OCI-LY1 (cell line): ENCODE measurements at regions not wholly inside any gene's neighbourhood (a gene's known extent, or its start where the extent isn't known, plus 50 kb on each side); places are given as distances from the start of the nearest gene placed in this dataset.

ENCODE experiments used
- H2AFZ ChIP-seq: fragments of 200-600 bp; sonication (generic), shearing (Covaris generic); 2 replicates; pipeline ENCODE4 v1.6.0; 2014; ENCODE audit warnings: antibody characterized with exemption, mild to moderate bottlenecking, low read length
- H3F3A ChIP-seq: fragments of 200-600 bp; sonication (generic), shearing (Covaris generic); 2 replicates; pipeline ENCODE4 v1.6.0; 2014; ENCODE audit warnings: mild to moderate bottlenecking, antibody characterized with exemption, low read length, moderate library complexity; ENCODE audit not compliant: insufficient read depth
- H3K27ac ChIP-seq: fragments of 200-600 bp; sonication (generic); 2 replicates; pipeline ENCODE4 v1.5.1; 2014; ENCODE audit warnings: low read length, mixed run types, mild to moderate bottlenecking, low read depth; ENCODE audit not compliant: poor library complexity, severe bottlenecking
- H3K27me3 ChIP-seq: fragments of 200-600 bp; sonication (generic); 2 replicates; pipeline ENCODE4 v1.6.0; 2014; ENCODE audit warnings: antibody characterized with exemption, mild to moderate bottlenecking, low read length, moderate library complexity; ENCODE audit not compliant: insufficient read depth
- H3K36me3 ChIP-seq: fragments of 200-600 bp; sonication (generic); 2 replicates; pipeline ENCODE4 v1.6.1; 2014; ENCODE audit warnings: mild to moderate bottlenecking, antibody characterized with exemption, low read length, moderate library complexity, mixed read lengths; ENCODE audit not compliant: insufficient read depth
- H3K4me1 ChIP-seq: fragments of 200-600 bp; sonication (generic); 2 replicates; pipeline ENCODE4 v1.5.1; 2014; ENCODE audit warnings: mild to moderate bottlenecking, low read length, moderate library complexity; ENCODE audit not compliant: insufficient read depth, severe bottlenecking
- H3K4me2 ChIP-seq: fragments of 200-600 bp; sonication (generic), shearing (Covaris generic); 2 replicates; pipeline ENCODE4 v1.6.1; 2014; ENCODE audit warnings: low read length
- H3K4me3 ChIP-seq: fragments of 200-600 bp; sonication (generic); 2 replicates; pipeline ENCODE4 v1.5.1; 2014; ENCODE audit warnings: low read length, low read depth, mild to moderate bottlenecking, mixed read lengths; ENCODE audit not compliant: poor library complexity, severe bottlenecking
- H3K79me2 ChIP-seq: fragments of 200-600 bp; shearing (Covaris generic); 2 replicates; pipeline ENCODE4 v1.6.1; 2016; ENCODE audit warnings: mixed run types, low read length, mixed read lengths; ENCODE audit not compliant: insufficient read depth
- H3K9ac ChIP-seq: fragments of 200-600 bp; sonication (generic), shearing (Covaris generic); 2 replicates; pipeline ENCODE4 v1.6.1; 2014; ENCODE audit warnings: mild to moderate bottlenecking, low read length, mixed read lengths
- H3K9me2 ChIP-seq: fragments of 200-600 bp; sonication (generic), shearing (Covaris generic); 2 replicates; pipeline ENCODE4 v1.6.1; 2014; ENCODE audit warnings: low read depth, mild to moderate bottlenecking, low read length, mixed read lengths
- H3K9me3 ChIP-seq: fragments of 200-600 bp; shearing (Covaris generic); 2 replicates; pipeline ENCODE4 v1.6.1; 2014; ENCODE audit warnings: low read length, mixed read lengths
- H4K20me1 ChIP-seq: fragments of 200-600 bp; sonication (generic), shearing (Covaris generic); 2 replicates; pipeline ENCODE4 v1.6.0; 2016; ENCODE audit warnings: mild to moderate bottlenecking, low read length; ENCODE audit not compliant: insufficient read depth
- EZH2 ChIP-seq: fragments of 200-600 bp; sonication (generic), shearing (Covaris generic); IDR thresholded peaks from 2 replicates; pipeline ENCODE4 v1.8.0; 2017; ENCODE audit warnings: borderline replicate concordance, mixed run types, mild to moderate bottlenecking, antibody characterized with exemption, low read length, moderate library complexity, mixed read lengths
- TF ChIP-seq, protein P1 (sequence below): fragments of 200-600 bp; sonication (generic), shearing (Covaris generic); IDR thresholded peaks from 2 replicates; pipeline ENCODE4 v1.5.1; 2017; ENCODE audit warnings: mild to moderate bottlenecking, antibody characterized with exemption, low read length, moderate library complexity, mixed read lengths

DNA sequence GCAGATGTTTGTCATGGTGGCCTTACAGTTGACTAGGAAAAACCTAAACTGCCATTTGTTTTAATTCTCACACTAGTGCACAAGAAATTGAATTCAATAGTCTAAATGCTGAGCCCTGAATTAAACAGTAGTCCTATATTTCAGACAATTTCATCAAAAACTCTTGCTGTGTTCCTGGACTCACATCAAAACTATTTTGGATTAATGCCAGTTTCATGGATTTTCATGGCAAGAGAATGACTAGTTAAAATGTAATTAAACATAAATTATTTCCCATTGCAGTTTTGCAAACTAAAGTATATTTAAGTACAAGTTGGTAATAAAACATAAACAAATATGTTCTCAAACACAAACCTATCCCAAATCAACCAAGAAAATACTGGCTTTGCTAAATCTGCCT, 468.0 kb upstream of the PRICKLE1 start:
- H3K36me3 ChIP-seq, result no peaks in the 10 kb centered on the region
- no peak overlapping the region for H3K4me2 ChIP-seq
- TF ChIP-seq EZH2, result no peak
- TF ChIP-seq, protein P1, sequence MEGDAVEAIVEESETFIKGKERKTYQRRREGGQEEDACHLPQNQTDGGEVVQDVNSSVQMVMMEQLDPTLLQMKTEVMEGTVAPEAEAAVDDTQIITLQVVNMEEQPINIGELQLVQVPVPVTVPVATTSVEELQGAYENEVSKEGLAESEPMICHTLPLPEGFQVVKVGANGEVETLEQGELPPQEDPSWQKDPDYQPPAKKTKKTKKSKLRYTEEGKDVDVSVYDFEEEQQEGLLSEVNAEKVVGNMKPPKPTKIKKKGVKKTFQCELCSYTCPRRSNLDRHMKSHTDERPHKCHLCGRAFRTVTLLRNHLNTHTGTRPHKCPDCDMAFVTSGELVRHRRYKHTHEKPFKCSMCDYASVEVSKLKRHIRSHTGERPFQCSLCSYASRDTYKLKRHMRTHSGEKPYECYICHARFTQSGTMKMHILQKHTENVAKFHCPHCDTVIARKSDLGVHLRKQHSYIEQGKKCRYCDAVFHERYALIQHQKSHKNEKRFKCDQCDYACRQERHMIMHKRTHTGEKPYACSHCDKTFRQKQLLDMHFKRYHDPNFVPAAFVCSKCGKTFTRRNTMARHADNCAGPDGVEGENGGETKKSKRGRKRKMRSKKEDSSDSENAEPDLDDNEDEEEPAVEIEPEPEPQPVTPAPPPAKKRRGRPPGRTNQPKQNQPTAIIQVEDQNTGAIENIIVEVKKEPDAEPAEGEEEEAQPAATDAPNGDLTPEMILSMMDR, result no peak
- H3K9ac ChIP-seq, result no peak overlapping the region
- no peaks in the 10 kb centered on the region for H3K27me3 ChIP-seq
- no peaks in the 10 kb centered on the region for H3K9me2 ChIP-seq
- no peak overlapping the region for H3K4me3 ChIP-seq
- no peaks in the 10 kb centered on the region for H3K79me2 ChIP-seq
- no peaks in the 10 kb centered on the region for H4K20me1 ChIP-seq
- H3F3A ChIP-seq, result no peaks in the 10 kb centered on the region
- no peak overlapping the region for H3K27ac ChIP-seq
- H3K9me3 ChIP-seq, result no peaks in the 10 kb centered on the region
- H2AFZ ChIP-seq, result no peak overlapping the region
- no peaks in the 10 kb centered on the region for H3K4me1 ChIP-seq

DNA sequence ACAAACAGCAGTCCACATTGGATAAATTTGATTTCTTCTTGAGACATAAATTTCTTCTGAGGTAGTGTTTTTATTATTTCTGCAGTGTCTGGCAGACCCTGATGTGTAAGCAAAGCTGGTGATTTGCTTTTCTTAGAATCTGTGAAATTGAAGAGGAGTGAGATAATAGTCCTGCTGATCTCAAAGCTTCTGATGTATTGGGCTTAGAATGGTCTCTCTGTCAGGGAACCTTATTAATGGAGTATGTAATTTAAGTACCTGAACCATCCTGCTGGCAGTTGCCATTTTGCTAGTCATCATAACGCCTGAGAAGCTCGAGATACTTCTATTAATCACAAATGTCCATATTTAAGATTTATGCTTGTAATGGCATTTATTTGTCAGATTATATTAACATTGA, 464.5 kb upstream of the PRICKLE1 start:
- H3K27me3 ChIP-seq, result no peaks in the 10 kb centered on the region
- no peaks in the 10 kb centered on the region for H3K9me2 ChIP-seq
- no peak overlapping the region for H3K4me3 ChIP-seq
- H3K79me2 ChIP-seq, result no peaks in the 10 kb centered on the region
- no peak for TF ChIP-seq EZH2
- TF ChIP-seq, protein P1, result no peak
- no peak overlapping the region for H3K4me2 ChIP-seq
- no peak overlapping the region for H3K9ac ChIP-seq
- no peaks in the 10 kb centered on the region for H3K9me3 ChIP-seq
- H2AFZ ChIP-seq, result no peak overlapping the region
- no peaks in the 10 kb centered on the region for H3K4me1 ChIP-seq
- no peak overlapping the region for H3K27ac ChIP-seq
- H3K36me3 ChIP-seq, result no peaks in the 10 kb centered on the region
- H4K20me1 ChIP-seq, result no peaks in the 10 kb centered on the region
- H3F3A ChIP-seq, result no peaks in the 10 kb centered on the region

DNA sequence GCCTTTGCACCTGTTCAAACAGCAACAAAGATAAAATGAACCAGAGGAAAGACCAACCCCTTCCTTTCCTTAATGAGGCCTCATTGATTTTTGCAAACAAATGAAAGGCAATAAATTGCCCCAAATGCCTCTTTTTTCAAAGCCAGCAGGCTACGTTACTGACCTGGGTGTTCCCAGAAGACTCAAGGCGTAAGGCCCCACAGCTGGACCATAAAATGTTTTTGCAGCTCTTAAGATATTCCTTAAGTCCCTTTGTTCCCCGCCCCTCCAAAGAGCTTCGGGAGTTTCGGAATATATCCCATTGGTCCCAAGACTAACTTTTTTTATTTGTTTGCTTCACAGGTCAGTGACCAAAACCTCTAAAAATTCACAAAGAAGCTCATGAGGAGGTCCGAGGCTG, 462.9 kb upstream of the PRICKLE1 start:
- Histone ChIP-seq H3K9me2 (no peaks in the 10 kb centered on the region), H3K27me3 (no peaks in the 10 kb centered on the region), H3K4me2 (no peak overlapping the region), H3K4me3 (no peak overlapping the region), H3K9me3 (no peaks in the 10 kb centered on the region), H3K9ac (no peak overlapping the region), H3K36me3 (no peaks in the 10 kb centered on the region), H2AFZ (no peak overlapping the region), H3K27ac (no peak overlapping the region), H4K20me1 (no peaks in the 10 kb centered on the region), H3K4me1 (no peaks in the 10 kb centered on the region), H3F3A (no peaks in the 10 kb centered on the region), H3K79me2 (no peaks in the 10 kb centered on the region)
- no peak for TF ChIP-seq EZH2
- TF ChIP-seq, protein P1, result no peak
